ENCODE measurements at regions not wholly inside any gene's neighbourhood (a gene's known extent, or its start where the extent isn't known, plus 50 kb on each side); places are given as distances from the start of the nearest gene placed in this dataset.

DNA sequence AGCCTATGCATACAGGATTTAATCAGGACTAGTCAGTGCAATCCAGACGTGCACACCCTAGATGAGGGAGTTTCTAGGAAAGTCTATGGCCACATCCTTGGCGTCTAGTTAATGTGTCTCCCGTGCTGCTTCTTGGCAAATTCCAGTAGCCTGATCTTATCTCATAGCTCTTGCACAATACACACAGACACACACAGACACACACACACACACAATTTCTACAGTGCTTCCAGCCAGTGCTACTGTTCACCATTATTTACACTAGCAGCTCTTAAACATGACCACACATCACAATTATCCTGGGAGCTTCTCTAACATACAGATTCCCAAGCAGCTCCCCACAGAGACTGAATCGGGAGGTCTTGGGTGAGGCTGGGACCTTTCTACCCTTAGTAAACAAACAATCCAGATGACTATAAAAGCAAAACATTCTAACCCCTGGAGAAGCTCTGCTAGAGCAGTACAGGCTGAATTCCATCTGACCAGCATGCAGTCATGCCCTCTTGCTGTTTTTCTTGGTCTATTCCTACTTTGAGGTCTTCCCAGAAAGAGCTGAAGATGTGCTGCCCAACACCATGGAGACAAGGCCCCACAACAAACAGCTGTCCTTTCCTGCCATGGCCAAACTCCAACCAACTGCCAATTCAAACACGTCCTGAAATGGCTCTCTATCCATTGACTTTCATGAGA is 236.6 kb downstream of the DEPDC1B start:
- Histone ChIP-seq H4K91ac (ENCODE audit: insufficient read length, low read depth, low read length) (no peak overlapping the region), H3K79me1 (ENCODE audit: insufficient read depth, low read depth, low read length, poor library complexity, severe bottlenecking) (no peaks in the 10 kb centered on the region), H4K8ac (replicated peaks; ENCODE audit: insufficient read length, low read depth, low read length) (no peak overlapping the region), H3K4ac (ENCODE audit: low read depth, low read length) (no peak overlapping the region), H3K79me2 (ENCODE audit: insufficient read depth, low read length) (no peaks in the 10 kb centered on the region), H2BK15ac (ENCODE audit: low read depth, low read length) (no peak overlapping the region), H2BK20ac (ENCODE audit: low read depth, low read length, poor library complexity, severe bottlenecking) (no peak overlapping the region), H2BK120ac (ENCODE audit: low read depth, low read length, poor library complexity, severe bottlenecking) (no peak overlapping the region), H2AK5ac (ENCODE audit: insufficient read length, low read length) (no peak overlapping the region), H3K9ac (ENCODE audit: extremely low read depth, insufficient read length, low read length) (no peak overlapping the region), H3K18ac (ENCODE audit: insufficient read length, low read depth, low read length) (no peak overlapping the region), H3K4me1 (ENCODE audit: insufficient read depth, low read length) (no peaks in the 10 kb centered on the region), H2BK5ac (ENCODE audit: insufficient read length, low read length) (no peak overlapping the region), H3K23me2 (ENCODE audit: insufficient read length, low read depth, low read length, poor library complexity, severe bottlenecking) (no peaks in the 10 kb centered on the region), H3K14ac (ENCODE audit: insufficient read depth, low read length) (no peak overlapping the region), H3K56ac (ENCODE audit: insufficient read length, low read depth, low read length) (no peak overlapping the region), H4K20me1 (ENCODE audit: control insufficient read depth, insufficient read depth, insufficient read length) (no peaks in the 10 kb centered on the region), H2AFZ (ENCODE audit: low read length) (no peak overlapping the region), H3K23ac (ENCODE audit: insufficient read length, low read depth, low read length) (no peak overlapping the region), H3K27ac (ENCODE audit: insufficient read length, low read depth, low read length) (no peak overlapping the region), H4K5ac (ENCODE audit: insufficient read length, low read depth, low read length) (no peak overlapping the region), H3T11ph (ENCODE audit: low read length) (no peak overlapping the region), H3K4me2 (ENCODE audit: insufficient read depth, insufficient read length, low read length) (no peak overlapping the region), H3K27me3 (ENCODE audit: insufficient read depth, low read length) (no peaks in the 10 kb centered on the region; the same call in 1 of the 2 replicates), H3K9me3 (ENCODE audit: control insufficient read depth, low read depth, low read length) (no peaks in the 10 kb centered on the region), H2BK12ac (ENCODE audit: insufficient read length, low read depth, low read length) (no peak overlapping the region)
- TF ChIP-seq, protein P1, sequence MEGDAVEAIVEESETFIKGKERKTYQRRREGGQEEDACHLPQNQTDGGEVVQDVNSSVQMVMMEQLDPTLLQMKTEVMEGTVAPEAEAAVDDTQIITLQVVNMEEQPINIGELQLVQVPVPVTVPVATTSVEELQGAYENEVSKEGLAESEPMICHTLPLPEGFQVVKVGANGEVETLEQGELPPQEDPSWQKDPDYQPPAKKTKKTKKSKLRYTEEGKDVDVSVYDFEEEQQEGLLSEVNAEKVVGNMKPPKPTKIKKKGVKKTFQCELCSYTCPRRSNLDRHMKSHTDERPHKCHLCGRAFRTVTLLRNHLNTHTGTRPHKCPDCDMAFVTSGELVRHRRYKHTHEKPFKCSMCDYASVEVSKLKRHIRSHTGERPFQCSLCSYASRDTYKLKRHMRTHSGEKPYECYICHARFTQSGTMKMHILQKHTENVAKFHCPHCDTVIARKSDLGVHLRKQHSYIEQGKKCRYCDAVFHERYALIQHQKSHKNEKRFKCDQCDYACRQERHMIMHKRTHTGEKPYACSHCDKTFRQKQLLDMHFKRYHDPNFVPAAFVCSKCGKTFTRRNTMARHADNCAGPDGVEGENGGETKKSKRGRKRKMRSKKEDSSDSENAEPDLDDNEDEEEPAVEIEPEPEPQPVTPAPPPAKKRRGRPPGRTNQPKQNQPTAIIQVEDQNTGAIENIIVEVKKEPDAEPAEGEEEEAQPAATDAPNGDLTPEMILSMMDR (conservative IDR thresholded peaks at IDR 0.05) = no peak
- DNase-seq = no peak
- Mint-ChIP-seq H3K27ac (no peak overlapping the region), H3K4me1 (no peaks in the 10 kb centered on the region), H3K27me3 (ENCODE audit: low read depth) (no peaks in the 10 kb centered on the region), H3K36me3 (ENCODE audit: insufficient read depth in 1 of 3, low read depth in 3 of 3) (no peaks in the 10 kb centered on the region), H3K4me3 (no peak overlapping the region), H3K9me3 (no peaks in the 10 kb centered on the region; a peak in 1 of 5 replicates)
- WGBS (ENCODE audit: extremely low coverage, insufficient read length, low lambda C conversion rate) = no CpG with 5 or more reads among the region's 5 CpGs

All from H9 (cell line).